TTC549 (cell line): ENCODE measurements at regions not wholly inside any gene's neighbourhood (a gene's known extent, or its start where the extent isn't known, plus 50 kb on each side); places are given as distances from the start of the nearest gene placed in this dataset.

ENCODE experiments used
- FAIRE-seq: peaks from 2 replicates; lab custom pipeline; 2012; peaks lifted over from hg19 to GRCh38; lab: Jason Lieb, UNC

DNA sequence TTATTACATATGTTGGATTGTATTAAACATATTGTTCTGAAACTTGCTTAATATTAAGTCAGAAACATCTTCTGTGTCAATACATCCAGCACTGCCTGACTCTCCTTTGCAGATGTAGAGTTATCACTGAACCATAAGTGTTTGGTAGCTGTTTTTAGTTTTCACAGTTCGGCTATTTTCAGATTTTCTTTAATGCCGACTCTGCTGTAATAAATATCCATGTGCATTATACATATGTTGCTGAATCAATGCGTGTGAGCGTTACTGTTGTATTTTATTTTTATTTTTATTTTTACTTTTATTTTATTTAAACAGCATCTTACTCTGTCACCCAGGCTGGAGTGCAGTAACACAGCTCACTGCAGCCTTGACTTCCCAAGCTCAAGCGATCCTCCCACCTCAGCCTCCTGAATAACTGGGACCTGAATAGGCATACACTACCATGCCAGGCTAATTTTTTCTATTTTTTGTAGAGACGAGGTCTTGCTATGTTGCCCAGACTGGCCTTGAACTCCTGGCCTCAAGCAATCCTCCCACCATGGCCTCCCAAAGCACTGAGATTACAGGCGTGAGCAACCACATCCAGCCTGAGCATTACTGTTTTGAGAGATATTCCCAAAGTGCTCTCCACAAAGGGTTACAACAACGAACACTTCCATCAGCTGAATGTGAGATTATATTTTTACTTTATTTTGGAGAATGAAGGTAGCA is 50.7 kb upstream of the NOCT start:
- FAIRE-seq: no peak

DNA sequence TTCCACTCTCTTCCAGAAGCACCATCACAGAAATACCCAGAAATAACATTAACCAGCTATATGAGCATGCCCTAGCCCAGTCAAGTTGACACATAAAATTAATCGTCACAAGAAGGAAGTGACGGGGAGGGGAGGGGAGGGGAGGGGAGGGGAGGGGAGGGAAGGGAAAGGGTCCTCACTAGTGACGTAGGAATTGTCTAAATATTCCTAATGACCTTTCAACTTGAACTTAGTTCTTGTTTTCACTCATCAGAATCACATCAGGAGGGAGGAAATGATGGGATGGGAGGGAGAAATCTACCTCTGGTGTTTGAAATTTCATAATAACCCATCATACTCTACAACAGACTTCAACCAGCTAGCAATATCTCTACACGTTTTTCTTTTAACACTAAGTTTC is 52.2 kb upstream of the NOCT start:
- FAIRE-seq: no peak

GRCh38 chr4:138961664-138962063 is 53.9 kb upstream of the NOCT start:
- no peak for FAIRE-seq

DNA sequence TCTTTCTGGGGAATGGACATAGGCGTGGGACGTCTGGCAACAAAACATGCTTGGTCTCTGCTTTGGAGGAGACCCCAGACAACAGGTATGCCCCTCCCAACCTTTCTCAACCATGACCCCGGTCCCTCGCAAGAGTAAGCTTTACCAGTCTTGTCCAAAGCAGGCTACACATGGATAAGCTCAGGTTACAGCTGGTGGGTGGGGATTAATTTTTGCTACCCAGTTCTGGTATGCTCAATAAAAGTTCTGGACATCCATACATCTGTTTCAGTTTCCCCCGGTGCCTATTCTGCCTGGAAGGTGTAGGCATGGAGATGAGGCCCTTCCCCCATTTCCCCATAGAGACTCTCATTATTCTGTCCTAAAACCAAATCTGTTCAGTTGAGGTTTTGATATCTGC is 54.5 kb upstream of the NOCT start:
- FAIRE-seq: no peak

- no peak for FAIRE-seq
These were observed 55.3 kb upstream of the NOCT start for GRCh38 chr4:138960175-138960710.

GRCh38 chr4:138959097-138959815 is 56.3 kb upstream of the NOCT start:
- FAIRE-seq: no peak

DNA sequence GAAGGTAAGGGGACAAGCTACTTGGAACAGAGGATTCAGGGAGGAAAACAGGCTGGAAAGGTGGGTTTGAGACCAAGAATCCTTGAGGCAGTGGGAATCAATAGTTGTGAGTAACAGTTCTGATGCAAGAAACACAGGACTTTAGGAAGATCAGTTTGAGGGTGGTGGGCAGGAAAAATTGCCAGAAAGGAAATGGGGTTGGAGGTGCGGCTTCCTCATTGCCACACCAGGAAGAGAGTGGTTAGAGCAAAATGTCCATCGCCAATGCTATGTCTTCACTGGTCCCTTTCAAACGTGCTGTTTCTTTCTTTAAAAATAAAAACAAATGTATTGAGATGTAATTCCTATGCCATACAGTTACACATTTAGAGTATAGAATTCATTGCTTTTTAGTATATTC is 57.1 kb upstream of the NOCT start:
- FAIRE-seq: no peak

- no peak for FAIRE-seq
These were observed 58.3 kb upstream of the NOCT start for GRCh38 chr4:138957302-138957701.

GRCh38 chr4:138954428-138954827 is 61.2 kb upstream of the NOCT start:
- FAIRE-seq: no peak

DNA sequence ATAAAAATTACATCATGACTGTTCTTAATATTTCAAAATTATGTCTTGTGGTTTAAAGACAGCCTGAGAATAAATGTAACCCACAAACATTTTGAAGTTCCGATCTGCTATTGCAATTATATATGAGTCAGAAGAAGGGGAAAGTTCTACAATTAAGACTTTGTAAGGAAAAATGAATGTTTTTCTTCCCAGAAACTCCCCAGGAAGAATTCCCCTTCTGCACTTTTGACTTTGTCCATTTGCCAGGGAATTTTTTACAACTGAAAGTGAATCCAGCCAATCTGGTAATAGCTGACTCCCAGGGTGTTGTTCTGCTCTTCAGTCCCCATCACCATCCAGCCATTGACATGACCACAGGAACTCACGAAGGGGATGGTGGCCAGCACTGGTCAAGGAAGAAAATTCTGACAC is 61.6 kb upstream of the NOCT start:
- no peak for FAIRE-seq

GRCh38 chr4:138952411-138952810 is 63.2 kb upstream of the NOCT start:
- no peak for FAIRE-seq

GRCh38 chr4:138951764-138952163 is 63.8 kb upstream of the NOCT start:
- FAIRE-seq: no peak

GRCh38 chr4:138949866-138950265 is 65.7 kb upstream of the NOCT start:
- FAIRE-seq: no peak

GRCh38 chr4:138948918-138949317 is 66.7 kb upstream of the NOCT start:
- FAIRE-seq: no peak

DNA sequence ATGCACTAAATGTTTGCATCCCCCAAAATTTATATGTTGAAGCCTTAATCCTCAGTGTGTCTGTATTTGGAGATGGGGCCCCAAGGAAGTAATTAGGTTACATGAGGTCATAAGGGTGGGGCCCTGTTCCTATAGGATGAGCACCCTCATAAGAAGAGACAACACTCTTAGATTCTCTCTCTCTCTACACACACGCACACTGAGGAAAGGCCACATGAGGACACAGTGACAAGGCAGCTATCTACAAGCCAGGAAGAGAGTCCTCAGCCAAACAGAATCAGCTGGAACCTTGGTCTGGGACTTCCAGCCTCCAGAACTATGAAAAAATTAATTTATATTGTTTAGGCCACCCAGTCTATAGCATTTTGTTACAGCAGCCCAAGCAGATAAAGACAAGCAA is 69.3 kb upstream of the NOCT start:
- FAIRE-seq: no peak

DNA sequence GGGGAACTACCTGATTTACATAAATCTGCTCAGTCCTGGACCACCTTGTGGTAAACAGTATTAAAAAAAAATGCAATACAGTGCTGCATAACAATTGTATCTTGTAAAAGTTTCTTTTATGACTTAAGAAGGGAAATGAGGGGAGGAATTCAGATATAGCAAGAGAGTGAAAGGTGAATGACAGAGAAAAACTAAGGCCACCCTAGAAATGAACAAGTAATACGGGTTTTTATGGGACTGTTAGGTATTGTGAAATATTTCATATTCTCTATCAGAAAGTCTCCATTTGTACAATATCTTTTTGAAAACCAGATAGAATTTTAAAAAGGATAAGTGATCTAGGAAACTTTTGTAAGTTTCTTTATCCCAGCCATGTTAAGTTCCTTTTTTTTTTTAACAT is 69.7 kb upstream of the NOCT start:
- FAIRE-seq: no peak

DNA sequence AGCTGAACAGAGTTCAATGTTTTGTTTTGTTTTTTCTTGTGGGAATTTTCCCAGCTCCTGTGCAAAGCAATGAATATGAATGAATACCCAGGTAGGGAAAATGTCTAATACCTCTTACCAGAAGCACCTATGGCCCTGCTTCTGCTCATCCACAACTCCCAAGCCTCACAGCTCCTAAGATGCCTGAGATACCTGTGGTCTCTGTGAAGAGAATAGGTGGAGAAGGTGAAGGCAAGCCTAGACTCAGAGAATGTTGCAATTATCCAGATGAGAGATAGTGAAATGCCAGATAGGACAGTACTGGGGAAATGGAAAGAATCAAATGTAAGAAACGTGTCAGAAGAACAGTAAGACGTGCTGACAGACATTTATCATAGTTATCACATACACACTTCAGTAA is 70.2 kb upstream of the NOCT start:
- FAIRE-seq: no peak

DNA sequence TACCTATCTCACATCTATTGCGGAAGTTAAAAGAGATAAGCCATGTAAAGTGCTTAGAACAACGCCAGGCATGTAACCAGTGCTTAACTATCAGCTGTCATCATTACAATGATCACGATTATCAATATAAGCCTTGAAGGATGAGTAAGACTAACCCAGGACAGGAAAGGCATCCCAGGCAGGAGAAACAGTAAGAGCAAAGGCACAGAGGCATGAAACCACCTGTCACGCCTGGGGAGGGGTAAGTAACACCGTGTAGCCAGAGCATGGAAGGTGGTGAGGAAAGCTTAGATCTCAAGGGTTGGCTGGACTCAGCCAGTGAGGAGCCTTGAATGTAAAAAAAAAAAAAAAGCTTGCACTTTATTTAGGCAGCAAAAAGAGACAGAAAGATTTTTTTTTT is 71.7 kb upstream of the NOCT start:
- FAIRE-seq: no peak

- FAIRE-seq: no peak
These were observed 74.5 kb upstream of the NOCT start for GRCh38 chr4:138941037-138941436.

GRCh38 chr4:138939960-138940359 is 75.6 kb upstream of the NOCT start:
- FAIRE-seq: no peak

- FAIRE-seq: no peak
These were observed 77.3 kb upstream of the NOCT start for GRCh38 chr4:138938366-138938690.

GRCh38 chr4:138935135-138935807 is 80.3 kb upstream of the NOCT start:
- FAIRE-seq: no peak

- FAIRE-seq: no peak
These were observed 88.5 kb upstream of the NOCT start for GRCh38 chr4:138927072-138927471.

GRCh38 chr4:138925495-138925894 is 90.1 kb upstream of the NOCT start:
- FAIRE-seq: no peak
